Adipocyte (in vitro differentiated cells): ENCODE measurements at regions not wholly inside any gene's neighbourhood (a gene's known extent, or its start where the extent isn't known, plus 50 kb on each side); places are given as distances from the start of the nearest gene placed in this dataset.

Source experiments
- DNase-seq: peaks from one replicate; pipeline ENCODE4 v3.0.0-alpha.2; 2015; ENCODE audit warnings: low read depth
- H3K27me3 ChIP-seq: replicated peaks from 2 replicates; pipeline ENCODE4 v1.7.0; 2013; ENCODE audit warnings: mild to moderate bottlenecking, low read length, moderate library complexity; ENCODE audit not compliant: control insufficient read depth, insufficient read depth
- H3K36me3 ChIP-seq: 2 replicates; pipeline ENCODE4 v1.7.0; 2013; ENCODE audit warnings: low read length, mild to moderate bottlenecking, moderate library complexity; ENCODE audit not compliant: control insufficient read depth, insufficient read depth, severe bottlenecking
- H3K4me1 ChIP-seq: 2 replicates; pipeline ENCODE4 v1.7.0; 2013; ENCODE audit warnings: mild to moderate bottlenecking, low read length, moderate library complexity; ENCODE audit not compliant: control insufficient read depth, insufficient read depth
- H3K4me3 ChIP-seq: 2 replicates; pipeline ENCODE4 v1.7.0; 2013; ENCODE audit warnings: mild to moderate bottlenecking, low read length, moderate library complexity
- H3K9ac ChIP-seq: 2 replicates; pipeline ENCODE4 v1.7.0; 2013; ENCODE audit warnings: mild to moderate bottlenecking, low read length, moderate library complexity
- H3K9me3 ChIP-seq: 2 replicates; pipeline ENCODE4 v1.7.0; 2013; ENCODE audit warnings: mild to moderate bottlenecking, low read length, moderate library complexity; ENCODE audit not compliant: control insufficient read depth

DNA sequence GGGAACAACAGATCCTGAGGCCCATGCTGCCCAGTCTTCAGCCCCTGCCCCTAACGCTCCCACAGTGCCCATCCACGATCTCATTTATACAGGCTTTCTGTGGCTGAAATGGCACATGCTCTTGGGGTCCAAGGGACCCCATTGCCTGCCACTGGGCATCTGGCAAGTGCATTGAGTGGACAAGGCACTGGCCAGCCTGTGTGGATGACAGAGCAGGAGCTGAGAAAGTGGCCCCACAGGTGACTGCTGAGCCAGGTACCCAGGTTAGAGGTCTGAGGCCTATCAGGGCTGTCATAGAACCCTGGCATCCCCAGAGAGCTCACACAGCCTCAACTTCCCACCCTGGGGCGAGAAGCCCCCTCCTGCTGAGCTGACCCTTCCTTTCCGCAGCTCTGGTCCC is 86.0 kb upstream of the NXT1 start:
- no peak for DNase-seq
- H3K4me3 ChIP-seq = no peak overlapping the region
- H3K4me1 ChIP-seq = no peaks in the 10 kb centered on the region
- no peaks in the 10 kb centered on the region for H3K27me3 ChIP-seq
- no peak overlapping the region for H3K9ac ChIP-seq
- H3K36me3 ChIP-seq = no peaks in the 10 kb centered on the region
- peaks cover 6% of the 10 kb centered on the region for H3K9me3 ChIP-seq

DNA sequence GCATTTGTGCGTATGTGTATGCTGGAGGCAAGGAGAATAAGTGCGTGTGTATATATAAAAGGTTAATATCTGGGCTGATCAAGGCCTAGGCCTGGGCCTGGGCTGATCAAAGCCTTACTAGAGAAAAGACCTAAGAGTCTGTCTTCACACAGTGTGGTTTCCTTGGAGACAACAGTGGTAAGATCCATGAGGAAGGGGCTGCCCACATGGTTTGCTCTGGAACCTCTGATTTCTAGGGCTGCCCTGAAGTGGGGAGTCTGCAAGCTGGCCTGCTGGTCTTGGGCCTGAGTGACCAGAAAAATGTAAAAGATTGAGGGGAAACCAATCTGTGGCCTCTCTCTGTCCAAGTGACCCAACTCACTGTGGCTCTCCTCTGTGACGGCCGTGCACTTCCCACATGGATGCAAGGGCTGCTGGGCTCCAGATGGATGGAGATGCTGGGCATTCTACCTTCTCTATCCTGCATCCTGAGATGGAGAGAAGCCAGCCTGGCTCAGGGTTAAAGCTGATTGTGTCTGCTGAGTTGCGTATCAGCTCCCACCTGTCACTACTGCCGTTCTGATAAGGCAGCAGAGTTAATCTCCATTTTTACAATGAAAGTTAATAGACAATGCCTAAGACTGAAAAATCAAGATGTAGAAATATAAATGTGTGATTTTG is 90.3 kb upstream of the NXT1 start:
- Histone ChIP-seq H3K27me3 (no peaks in the 10 kb centered on the region), H3K9me3 (peaks cover 6% of the 10 kb centered on the region), H3K36me3 (no peaks in the 10 kb centered on the region), H3K4me1 (peaks cover 15% of the 10 kb centered on the region), H3K4me3 (no peak overlapping the region), H3K9ac (no peak overlapping the region)
- no peak for DNase-seq

DNA sequence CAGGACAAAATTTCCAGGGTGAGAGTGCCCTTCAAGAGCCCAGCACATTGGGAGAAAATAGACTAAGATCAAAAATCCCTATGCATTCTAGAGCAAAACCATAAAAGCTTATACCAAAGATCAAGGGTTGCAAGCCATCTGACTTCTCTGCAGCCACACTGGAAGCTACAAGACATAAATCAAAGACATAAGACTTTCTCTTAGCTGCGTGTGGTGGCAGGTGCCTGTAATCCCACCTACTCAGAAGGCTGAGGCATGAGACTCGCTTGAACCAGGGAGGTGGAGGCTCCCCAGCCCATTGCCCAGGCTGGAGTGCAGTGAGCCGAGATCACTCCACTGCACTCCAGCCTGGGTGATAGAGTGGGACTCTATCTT is 91.9 kb upstream of the NXT1 start:
- no peak for DNase-seq
- no peaks in the 10 kb centered on the region for H3K36me3 ChIP-seq
- peaks cover 15% of the 10 kb centered on the region for H3K4me1 ChIP-seq
- no peak overlapping the region for H3K9ac ChIP-seq
- no peak overlapping the region for H3K4me3 ChIP-seq
- no peaks in the 10 kb centered on the region for H3K27me3 ChIP-seq
- peaks cover 5% of the 10 kb centered on the region for H3K9me3 ChIP-seq

- H3K27me3 ChIP-seq = no peaks in the 10 kb centered on the region
- DNase-seq = peak; percentile 58
- H3K9ac ChIP-seq = no peak overlapping the region
- H3K4me1 ChIP-seq = peaks cover 15% of the 10 kb centered on the region
- H3K9me3 ChIP-seq = no peaks in the 10 kb centered on the region
- no peaks in the 10 kb centered on the region for H3K36me3 ChIP-seq
- no peak overlapping the region for H3K4me3 ChIP-seq
Measured at GRCh38 chr20:23257848-23258746, 92.5 kb upstream of the NXT1 start.

DNA sequence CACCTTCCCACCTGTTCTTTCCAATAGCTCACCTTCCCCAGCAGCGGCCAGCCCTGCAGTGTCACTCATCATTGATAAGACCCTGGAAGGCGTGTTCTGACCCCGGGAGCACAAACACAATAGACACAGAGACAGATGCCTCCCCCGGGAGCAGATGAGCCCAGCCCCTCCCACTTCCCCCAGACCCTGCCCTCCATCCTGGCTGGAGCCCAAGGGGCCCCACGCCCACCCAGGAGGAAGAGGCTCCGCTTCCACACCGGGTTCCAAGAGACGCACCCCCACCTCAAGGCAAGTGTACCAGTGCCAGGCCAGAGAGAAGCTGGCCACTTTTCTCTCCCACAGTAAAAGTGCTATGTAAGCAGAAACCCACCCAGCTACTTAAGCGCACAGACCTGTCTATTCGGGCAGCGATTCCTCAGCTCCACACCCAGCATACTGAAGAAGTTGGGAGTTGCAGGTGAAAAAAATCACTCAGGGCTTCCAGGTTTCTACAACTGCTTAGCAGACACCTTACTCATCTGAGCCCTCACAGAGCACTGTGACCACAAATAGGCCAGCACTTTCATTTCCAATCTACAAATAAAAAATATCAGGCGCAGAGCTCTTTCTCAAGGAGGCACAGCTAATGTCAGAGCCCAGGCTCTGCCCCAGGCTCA is 93.4 kb upstream of the NXT1 start:
- DNase-seq = no peak
- no peak overlapping the region for H3K9ac ChIP-seq
- no peaks in the 10 kb centered on the region for H3K27me3 ChIP-seq
- H3K36me3 ChIP-seq = no peaks in the 10 kb centered on the region
- H3K4me3 ChIP-seq = no peak overlapping the region
- no peaks in the 10 kb centered on the region for H3K9me3 ChIP-seq
- H3K4me1 ChIP-seq = peaks cover 15% of the 10 kb centered on the region

GRCh38 chr20:23255716-23256385 is 94.7 kb upstream of the NXT1 start:
- DNase-seq = no peak
- Histone ChIP-seq H3K9me3 (no peaks in the 10 kb centered on the region), H3K27me3 (no peaks in the 10 kb centered on the region), H3K9ac (no peak overlapping the region), H3K4me1 (peaks cover 15% of the 10 kb centered on the region), H3K36me3 (no peaks in the 10 kb centered on the region), H3K4me3 (no peak overlapping the region)

DNA sequence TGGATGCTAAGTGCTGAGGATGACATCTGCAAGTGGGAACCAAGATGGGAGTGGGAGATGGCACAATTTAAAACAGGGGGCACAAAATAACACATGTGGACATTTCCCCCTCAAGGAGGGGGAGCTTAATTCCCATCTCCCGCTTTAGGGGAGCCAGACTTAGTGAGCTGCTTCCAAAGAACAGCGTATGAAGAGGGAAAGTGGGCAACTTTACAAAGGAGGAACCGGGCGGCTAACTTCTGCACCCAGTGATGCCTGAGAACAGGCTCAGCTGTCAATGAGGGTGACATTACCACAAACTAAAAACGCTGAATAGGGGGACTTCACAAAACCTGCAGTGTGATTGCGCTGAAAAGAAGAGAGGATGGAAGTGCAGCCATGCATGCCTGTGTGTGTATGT is 95.5 kb upstream of the NXT1 start:
- DNase-seq = no peak
- no peaks in the 10 kb centered on the region for H3K36me3 ChIP-seq
- H3K9me3 ChIP-seq = no peaks in the 10 kb centered on the region
- H3K4me1 ChIP-seq = peaks cover 15% of the 10 kb centered on the region
- no peaks in the 10 kb centered on the region for H3K27me3 ChIP-seq
- no peak overlapping the region for H3K4me3 ChIP-seq
- no peak overlapping the region for H3K9ac ChIP-seq

- Histone ChIP-seq H3K27me3 (no peaks in the 10 kb centered on the region), H3K9me3 (no peaks in the 10 kb centered on the region), H3K9ac (no peak overlapping the region), H3K36me3 (no peaks in the 10 kb centered on the region), H3K4me3 (no peak overlapping the region), H3K4me1 (peaks cover 15% of the 10 kb centered on the region)
- no peak for DNase-seq
Measured at GRCh38 chr20:23254505-23254904, 96.1 kb upstream of the NXT1 start.

- no peak for DNase-seq
- Histone ChIP-seq H3K4me1 (peaks cover 15% of the 10 kb centered on the region), H3K36me3 (no peaks in the 10 kb centered on the region), H3K9ac (no peak overlapping the region), H3K9me3 (no peaks in the 10 kb centered on the region), H3K4me3 (no peak overlapping the region), H3K27me3 (no peaks in the 10 kb centered on the region)
Measured at GRCh38 chr20:23254034-23254433, 96.6 kb upstream of the NXT1 start.

GRCh38 chr20:23253524-23253923 is 97.1 kb upstream of the NXT1 start:
- no peaks in the 10 kb centered on the region for H3K9me3 ChIP-seq
- H3K4me1 ChIP-seq = peaks cover 12% of the 10 kb centered on the region
- no peaks in the 10 kb centered on the region for H3K36me3 ChIP-seq
- no peak overlapping the region for H3K9ac ChIP-seq
- no peak for DNase-seq
- no peaks in the 10 kb centered on the region for H3K27me3 ChIP-seq
- no peak overlapping the region for H3K4me3 ChIP-seq

DNA sequence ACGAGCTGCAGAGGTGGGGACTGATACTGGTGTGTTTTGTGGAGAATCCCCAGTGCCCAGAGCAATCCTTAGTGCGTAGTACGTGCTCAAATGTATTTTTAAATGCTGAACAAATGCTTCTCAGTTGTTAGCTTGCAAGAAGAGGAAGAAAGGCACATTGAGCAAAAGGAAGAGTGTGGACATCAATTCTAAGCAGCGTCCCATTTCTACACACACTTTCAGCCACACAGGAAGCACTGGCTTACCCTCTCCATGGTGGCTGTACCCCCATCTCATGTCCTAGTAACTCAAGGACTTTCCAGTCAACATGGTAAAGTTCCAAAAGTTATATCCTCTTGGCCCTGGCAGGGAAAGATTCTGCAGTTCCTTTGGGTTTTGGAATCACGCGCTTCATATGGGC is 98.8 kb upstream of the NXT1 start:
- Histone ChIP-seq H3K36me3 (no peaks in the 10 kb centered on the region), H3K4me3 (no peak overlapping the region), H3K4me1 (peaks cover 6% of the 10 kb centered on the region), H3K27me3 (no peaks in the 10 kb centered on the region), H3K9ac (no peak overlapping the region), H3K9me3 (no peaks in the 10 kb centered on the region)
- DNase-seq = no peak
